Activated CD4-positive, CD25-positive, alpha-beta regulatory T cell (primary cell): ENCODE measurements at regions not wholly inside any gene's neighbourhood (a gene's known extent, or its start where the extent isn't known, plus 50 kb on each side); places are given as distances from the start of the nearest gene placed in this dataset.

ENCODE experiments used
- DNase-seq, 4 experiments: peaks; one replicate each; lab custom pipeline; 2025; lab: John Stamatoyannopoulos, UW

GRCh38 chr19:32103541-32103940, 241.9 kb upstream of the ZNF507 start:
- DNase-seq = no peak

GRCh38 chr19:32104153-32104849, 241.1 kb upstream of the ZNF507 start:
- no peak for DNase-seq

GRCh38 chr19:32104850-32105235, 240.6 kb upstream of the ZNF507 start:
- no peak for DNase-seq

DNA sequence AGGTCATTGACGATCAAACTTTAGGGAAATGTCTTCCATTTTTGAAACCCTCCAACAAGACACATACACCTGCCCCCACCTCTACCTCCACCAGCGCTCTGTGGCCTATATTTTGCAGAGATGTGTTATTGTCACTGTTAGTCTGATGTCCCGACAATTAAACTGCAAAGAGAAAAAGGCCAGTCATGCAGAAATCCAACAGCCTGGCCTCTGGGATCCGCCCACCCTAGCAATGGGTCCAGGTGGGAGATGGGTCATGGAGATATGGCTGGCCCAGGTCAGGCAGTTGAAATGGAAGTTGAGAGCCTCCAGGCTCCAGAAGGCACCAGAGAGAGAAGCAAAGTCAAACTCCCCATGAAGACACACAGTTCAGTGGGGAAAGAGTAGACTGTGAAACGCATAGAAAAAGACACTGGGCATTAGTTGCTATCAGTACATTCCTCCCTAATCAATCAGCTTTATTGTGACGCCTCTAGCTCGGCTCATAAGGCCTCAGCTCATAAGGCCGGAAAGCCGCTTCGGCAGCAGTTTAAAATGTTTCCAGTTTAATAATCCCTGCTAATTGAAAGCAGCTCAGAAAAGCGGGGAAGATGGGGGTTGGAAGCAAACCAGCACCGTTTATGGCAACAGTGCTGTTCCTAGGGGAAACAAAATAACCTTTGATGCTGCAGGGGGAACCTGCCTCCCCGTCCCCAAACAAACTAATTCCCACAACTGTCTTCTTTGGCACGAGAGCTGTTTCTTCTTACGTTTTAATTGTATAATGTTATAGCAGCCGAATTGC, 239.7 kb upstream of the ZNF507 start:
- no peak for DNase-seq

DNA sequence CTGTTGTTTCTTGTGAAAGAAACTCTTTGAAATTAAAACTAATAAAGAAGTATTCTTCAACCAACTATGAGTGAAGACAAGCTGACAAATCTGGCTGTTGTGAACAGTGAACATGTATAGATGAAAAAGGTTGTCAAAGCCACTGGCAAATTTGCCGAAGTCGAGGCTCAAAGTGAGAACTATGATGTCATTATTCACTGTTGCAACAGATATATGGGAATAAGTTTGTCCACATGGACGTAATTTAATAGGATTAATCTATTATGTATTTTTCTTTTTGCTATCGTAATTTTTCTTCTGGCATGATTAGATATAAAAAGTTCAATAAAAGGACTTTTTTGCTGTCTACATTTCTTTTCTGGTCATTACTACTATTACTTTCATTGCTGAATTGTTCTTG, 223.2 kb upstream of the ZNF507 start:
- DNase-seq = no peak

DNA sequence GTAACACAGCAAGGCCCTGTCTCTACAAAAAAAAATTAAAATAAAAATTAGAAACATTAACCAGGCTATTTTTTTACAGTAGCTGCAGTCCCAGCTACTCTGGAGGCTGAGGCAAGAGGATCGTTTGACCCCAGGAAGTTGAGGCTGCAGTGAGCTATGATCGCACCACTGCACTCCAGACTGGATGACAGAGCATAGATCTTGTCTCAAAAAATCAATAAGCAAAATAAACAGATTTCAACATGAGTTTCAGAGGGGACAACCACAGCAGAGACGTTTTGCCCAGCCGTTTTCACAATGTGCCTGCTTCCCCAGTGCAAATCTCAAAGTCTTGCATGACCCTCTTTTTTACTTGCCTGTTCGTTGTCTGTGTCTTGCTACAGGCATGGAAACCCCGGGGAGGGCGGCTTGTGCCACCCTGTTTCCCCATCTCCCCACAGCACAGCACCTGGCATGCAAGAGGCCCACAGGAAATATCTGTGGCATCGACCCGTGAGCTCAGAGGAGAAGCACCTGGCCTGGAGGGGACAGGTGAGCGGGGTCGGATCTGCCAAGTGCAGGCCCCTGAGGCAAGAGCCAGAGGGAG, 222.0 kb upstream of the ZNF507 start:
- no peak for DNase-seq

- DNase-seq = no peak
Measured at GRCh38 chr19:32124585-32124984, 220.8 kb upstream of the ZNF507 start.

DNA sequence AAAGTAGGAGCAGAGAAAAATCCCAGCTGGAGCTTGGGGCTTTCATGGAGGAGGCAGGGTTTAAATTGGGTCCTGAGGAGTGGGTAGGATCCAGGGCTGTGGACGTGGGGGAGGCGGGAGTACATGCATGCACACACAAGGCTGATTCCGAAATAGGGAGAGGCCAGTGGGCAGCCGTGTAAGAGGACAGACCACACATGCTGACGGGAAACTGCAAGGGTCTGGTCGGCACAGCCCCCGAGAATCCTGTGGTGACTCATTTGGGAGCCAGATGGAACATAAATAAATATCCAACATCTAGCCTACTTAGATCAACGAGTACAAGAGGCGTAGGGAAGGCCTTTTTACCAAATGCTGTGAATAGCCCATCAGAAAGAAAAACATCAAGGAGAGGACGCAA, 216.3 kb upstream of the ZNF507 start:
- no peak for DNase-seq

GRCh38 chr19:32130332-32130731, 215.1 kb upstream of the ZNF507 start:
- DNase-seq = no peak

DNA sequence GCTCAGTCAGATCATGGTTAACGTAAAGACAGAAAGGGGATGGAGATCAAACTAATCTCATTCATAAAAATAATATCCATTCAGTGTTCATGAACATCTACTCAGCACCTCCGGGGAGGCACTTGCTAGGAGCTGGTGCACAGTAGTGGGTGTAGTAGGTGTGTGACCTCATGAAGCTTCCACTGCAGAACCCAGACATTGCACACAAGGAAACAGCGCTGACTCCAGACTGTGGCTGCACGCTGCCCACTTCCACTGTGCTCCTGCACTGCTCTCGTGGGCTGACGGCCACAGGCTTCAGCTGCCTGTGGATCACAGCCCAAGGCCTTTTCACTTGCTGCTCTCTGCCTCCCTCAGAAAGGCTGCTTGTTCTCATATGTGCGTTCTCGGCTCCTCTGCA, 214.4 kb upstream of the ZNF507 start:
- DNase-seq = no peak

GRCh38 chr19:32138416-32138815, 207.0 kb upstream of the ZNF507 start:
- no peak for DNase-seq

DNA sequence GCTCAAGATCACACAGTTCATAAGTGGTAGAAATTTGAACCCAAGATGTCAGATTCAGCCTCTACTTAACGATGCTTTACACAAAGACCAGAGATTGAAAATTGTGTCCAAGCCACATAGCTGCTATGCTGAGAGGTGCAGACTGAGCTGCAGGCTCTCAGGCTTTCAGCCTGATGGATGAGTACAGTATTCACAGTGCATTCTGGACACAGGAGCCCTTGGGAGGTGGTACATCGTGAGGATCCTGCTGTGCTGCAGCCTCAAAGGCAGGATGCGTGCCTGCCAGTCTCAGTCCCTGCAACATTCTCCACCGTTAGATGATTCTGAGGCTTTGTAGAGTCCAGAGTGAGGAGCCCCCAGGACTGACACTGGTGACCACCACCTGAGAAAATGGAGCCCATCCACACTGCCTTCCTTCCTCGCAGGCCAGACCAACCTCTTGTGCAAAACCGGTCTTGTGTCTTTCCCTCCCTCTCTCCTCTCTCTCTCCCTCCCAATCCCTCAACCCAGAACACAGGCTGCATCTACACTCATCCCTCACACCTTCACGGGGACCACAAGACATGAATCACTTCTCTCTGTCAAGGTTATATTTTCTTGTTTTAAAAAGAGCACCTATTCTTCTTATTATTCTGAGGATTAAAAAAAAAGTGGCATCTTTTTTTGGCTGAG, 203.4 kb upstream of the ZNF507 start:
- DNase-seq = no peak

- no peak for DNase-seq
Measured at GRCh38 chr19:32146664-32147063, 198.7 kb upstream of the ZNF507 start.

GRCh38 chr19:32150605-32151004, 194.8 kb upstream of the ZNF507 start:
- no peak for DNase-seq

GRCh38 chr19:32154418-32154817, 191.0 kb upstream of the ZNF507 start:
- no peak for DNase-seq

GRCh38 chr19:32164384-32164992, 180.9 kb upstream of the ZNF507 start:
- DNase-seq = no peak

DNA sequence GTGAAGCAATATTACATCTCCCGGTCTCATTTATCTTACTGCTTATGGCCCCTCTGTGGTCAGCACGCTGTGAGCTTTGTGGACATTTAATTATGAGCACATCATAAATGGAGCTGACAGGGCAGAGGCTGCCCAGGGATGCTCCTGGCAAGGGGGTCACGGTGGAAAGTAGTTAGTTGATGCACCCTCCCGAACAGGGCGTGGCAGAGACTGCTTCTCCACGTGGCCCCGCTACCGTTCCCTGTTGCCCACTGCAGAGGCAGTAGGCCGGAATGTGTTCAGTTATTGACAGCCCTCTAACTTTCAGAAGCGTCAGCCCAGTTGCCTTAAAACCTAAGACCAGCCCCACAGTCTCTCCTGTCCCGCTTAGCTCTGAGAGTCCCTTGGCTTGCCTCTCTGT, 180.3 kb upstream of the ZNF507 start:
- no peak for DNase-seq

- no peak for DNase-seq
Measured at GRCh38 chr19:32165750-32166149, 179.7 kb upstream of the ZNF507 start.

- no peak for DNase-seq
Measured at GRCh38 chr19:32166238-32166637, 179.2 kb upstream of the ZNF507 start.

- DNase-seq = no peak
Measured at GRCh38 chr19:32168111-32168510, 177.3 kb upstream of the ZNF507 start.

DNA sequence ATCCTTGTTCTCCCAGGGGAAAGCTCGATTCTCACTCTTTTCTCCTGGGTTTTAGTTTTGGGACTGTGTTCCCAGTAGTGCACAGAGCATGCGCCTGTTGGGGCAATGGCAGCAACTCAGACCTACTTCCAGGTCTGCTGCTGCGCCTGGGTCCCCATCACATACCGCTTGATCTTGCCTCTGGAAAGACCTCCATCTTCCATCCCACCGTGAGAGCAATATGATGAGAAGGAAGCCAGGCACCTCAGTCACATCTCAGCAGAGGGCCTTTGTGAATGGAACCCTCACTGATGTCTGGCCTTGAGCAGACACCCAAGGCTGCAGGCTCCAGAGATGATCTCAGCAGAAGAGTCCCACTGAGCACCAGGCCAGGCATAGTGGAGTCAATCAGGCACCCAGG, 176.8 kb upstream of the ZNF507 start:
- DNase-seq = no peak

GRCh38 chr19:32171719-32172151, 173.7 kb upstream of the ZNF507 start:
- no peak for DNase-seq
